ENCODE measurements at regions not wholly inside any gene's neighbourhood (a gene's known extent, or its start where the extent isn't known, plus 50 kb on each side); places are given as distances from the start of the nearest gene placed in this dataset.

- DNase-seq, result no peak
Measured at GRCh38 chr14:22476887-22477286, 112.1 kb downstream of the DAD1 start.

- no peak for DNase-seq
Measured at GRCh38 chr14:22476005-22476751, 112.8 kb downstream of the DAD1 start.

- DNase-seq, result no peak
Measured at GRCh38 chr14:22475381-22475780, 113.6 kb downstream of the DAD1 start.

DNA sequence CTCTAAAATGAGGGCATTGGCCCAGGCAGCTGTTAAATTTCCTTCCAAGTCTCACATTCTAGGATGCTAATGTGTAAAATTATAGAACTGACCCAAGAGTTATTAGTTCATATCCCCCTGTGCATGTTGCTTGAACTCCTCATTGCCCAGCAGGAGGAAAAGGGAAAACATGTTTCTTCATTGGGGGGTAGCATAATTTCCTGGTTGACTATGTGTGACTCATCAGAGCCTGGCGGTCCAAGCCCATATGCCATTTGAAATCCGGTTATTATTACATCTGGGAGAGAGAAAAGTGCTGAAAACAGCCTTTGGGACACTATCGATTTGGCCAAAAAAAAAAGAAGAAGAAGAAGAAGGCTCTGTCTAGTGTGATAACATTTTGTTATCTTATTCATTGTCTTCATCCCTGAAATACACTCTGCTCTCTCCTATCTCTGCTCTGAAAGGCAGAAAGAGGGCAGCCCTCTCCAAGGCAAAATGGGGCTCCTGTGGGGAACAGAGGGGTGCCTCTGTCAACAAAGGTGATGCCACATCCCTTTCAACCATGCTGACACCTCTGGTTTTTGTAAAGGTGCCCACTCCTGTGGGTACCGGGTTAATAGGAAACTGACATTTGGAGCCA, 114.2 kb downstream of the DAD1 start:
- DNase-seq, result no peak

GRCh38 chr14:22472935-22473854, 115.8 kb downstream of the DAD1 start:
- peak; percentile 62 to 68 for DNase-seq

DNA sequence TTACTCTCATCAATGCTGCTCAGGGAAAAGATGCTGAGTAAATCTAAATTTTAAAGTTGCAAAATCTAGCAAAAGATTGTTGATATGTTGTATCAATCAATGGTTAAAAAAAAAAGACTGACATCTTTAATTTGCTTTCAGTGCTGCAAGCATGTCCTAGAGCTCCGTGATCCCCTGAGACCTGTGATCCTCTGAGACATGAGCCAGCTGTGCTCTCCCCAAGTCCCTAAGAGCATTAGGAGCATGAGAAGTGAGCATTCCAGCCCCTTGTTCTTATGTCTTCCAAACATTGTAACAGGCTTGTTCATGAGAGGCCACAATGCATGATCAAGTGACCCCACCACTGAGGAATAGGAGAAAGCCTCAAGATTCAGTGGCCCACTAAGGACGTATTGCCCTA, 116.6 kb downstream of the DAD1 start:
- no peak for DNase-seq

GRCh38 chr14:22471545-22472121, 117.4 kb downstream of the DAD1 start:
- DNase-seq, result peak; percentile 31 to 40

DNA sequence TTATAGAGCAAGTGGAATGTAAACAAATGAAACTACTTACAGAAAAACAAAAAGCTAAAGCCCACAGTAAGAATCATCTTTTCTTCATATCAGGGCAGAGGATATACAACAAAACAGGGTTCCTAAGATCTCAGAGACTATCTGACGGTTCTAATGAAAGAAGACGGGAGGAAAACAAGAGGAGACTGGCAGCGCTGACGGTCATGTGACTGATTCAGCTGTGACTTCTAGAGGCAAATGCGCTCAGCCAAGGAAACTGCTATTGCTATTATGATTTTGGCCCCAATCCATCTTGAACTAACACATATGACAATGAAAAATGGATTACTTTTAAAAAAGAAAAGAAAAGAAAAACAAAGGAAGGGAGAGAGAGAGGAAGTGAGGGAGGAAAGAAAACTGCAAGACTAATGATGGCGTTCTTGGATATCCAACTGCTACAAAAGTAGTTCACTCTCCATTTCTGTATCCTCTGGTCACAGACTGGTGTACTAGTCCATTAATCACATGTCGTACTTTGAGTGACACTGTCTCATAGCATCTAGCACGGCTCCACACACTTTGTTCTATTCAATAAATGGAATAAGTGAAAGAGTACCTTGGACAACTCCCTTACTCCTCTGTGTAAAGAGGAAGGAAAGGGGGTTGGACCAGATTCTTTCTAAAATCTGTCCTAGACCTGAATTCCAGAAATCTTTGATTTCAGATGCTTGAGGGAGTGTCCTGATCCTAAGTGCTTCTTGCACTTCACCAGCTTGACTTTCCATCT, 119.3 kb downstream of the DAD1 start:
- no peak for DNase-seq

DNA sequence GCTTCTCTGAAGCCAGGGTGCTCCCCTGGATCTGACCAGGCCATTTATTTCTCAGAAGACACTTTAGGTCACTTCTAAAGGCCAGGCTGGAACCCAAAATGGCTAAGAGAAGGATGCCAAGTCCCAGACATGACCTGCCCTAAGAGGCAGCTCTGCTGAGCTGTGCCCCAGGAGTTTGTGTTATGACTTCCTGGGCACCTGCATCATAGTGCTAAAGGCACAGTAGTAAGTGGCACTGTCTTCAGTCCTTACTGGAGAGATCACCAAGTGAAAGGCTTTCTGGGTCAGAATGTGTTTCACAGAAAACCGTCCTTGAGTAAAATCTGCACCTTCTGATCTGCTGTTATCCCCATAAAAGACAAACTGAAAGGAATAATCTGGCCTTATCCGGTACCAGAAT, 120.2 kb downstream of the DAD1 start:
- DNase-seq, result no peak

- no peak for DNase-seq
Measured at GRCh38 chr14:22466491-22466890, 122.5 kb downstream of the DAD1 start.

- no peak for DNase-seq
Measured at GRCh38 chr14:22465201-22465840, 123.7 kb downstream of the DAD1 start.

- no peak for DNase-seq
Measured at GRCh38 chr14:22464422-22465142, 124.4 kb downstream of the DAD1 start.

- DNase-seq, result no peak
Measured at GRCh38 chr14:22463763-22464173, 125.3 kb downstream of the DAD1 start.

DNA sequence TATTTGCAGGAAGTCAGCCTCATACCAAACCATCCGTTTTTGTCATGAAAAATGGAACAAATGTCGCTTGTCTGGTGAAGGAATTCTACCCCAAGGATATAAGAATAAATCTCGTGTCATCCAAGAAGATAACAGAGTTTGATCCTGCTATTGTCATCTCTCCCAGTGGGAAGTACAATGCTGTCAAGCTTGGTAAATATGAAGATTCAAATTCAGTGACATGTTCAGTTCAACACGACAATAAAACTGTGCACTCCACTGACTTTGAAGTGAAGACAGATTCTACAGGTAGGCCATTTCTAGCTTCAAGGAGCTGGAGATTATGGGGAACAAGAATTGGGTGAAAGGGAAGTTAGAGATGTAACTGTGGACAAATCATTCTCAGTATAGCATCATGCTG, 126.1 kb downstream of the DAD1 start:
- DNase-seq, result no peak

- no peak for DNase-seq
Measured at GRCh38 chr14:22460461-22461195, 128.4 kb downstream of the DAD1 start.

DNA sequence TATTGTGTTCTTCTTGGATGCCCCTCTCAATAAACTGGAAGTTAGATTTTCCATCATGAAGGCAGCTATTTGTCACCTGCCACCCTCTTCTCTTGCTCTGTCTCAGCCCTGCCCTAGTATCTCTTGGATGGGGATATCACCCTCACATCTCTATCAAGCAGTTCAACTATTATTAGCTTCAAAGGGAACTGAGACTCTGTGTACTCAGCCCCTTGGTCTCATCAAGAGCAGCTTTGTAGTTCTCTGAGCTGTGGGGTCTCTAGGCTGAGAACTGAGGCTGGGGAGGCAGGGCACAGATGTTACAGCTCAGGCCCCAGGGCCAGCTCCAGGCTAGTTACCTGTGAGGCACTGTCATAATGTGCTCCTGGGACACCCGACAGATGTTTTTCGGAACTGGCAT, 130.3 kb downstream of the DAD1 start:
- no peak for DNase-seq

- no peak for DNase-seq
Measured at GRCh38 chr14:22456998-22457594, 131.9 kb downstream of the DAD1 start.

DNA sequence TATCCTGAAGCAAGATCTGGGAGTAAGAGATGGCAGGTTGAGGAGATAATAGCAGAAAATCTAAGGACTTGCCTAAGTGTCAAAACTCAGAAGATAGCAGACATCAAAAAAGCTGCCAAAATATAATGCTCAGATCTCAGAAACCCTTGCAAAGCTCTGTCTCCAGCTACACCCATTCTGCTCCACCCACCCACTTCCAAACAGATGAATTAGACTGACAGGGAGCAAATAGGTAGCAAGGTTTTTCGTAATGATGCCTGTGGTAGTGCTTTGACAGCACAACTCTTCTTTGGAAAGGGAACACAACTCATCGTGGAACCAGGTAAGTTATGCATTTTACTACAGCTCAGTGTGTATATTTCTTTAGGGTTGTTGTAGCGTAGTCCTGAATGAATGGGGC, 132.6 kb downstream of the DAD1 start:
- no peak for DNase-seq

DNA sequence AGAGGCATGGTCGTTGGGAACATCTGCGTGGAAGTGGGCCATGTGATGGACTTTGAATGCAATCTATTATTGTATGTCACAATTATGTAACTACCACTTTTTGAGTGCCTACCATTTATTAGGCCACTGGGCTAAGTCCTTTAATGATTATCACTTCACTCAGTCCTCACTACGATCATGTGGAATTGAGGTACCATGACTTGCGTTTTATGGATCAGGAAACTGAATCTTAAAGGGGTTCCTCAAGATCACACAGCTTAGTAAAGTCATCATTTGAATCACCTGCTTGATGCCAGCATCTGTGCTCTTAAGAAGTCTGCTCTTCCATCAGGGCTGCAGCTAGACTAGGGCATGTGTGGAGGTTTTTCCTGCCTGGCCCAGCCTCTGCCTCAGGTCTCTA, 136.7 kb downstream of the DAD1 start:
- DNase-seq, result no peak

GRCh38 chr14:22450266-22450665, 138.8 kb downstream of the DAD1 start:
- no peak for DNase-seq
